CD14-positive monocyte (primary cell): ENCODE measurements at regions not wholly inside any gene's neighbourhood (a gene's known extent, or its start where the extent isn't known, plus 50 kb on each side); places are given as distances from the start of the nearest gene placed in this dataset.
A peak's percentile ranks its signal among the peaks of the same experiment; 100 is the strongest.

Experiments used
- DNase-seq, 3 donors: peaks; one replicate each; pipeline ENCODE4 v3.0.0-alpha.2; 2011 to 2022
- H2AFZ ChIP-seq: 2 replicates; pipeline ENCODE4 v1.6.0; 2012; ENCODE audit warnings: mild to moderate bottlenecking, low read depth, low read length, inconsistent platforms; ENCODE audit not compliant: insufficient read depth, poor library complexity, severe bottlenecking
- H3K27ac ChIP-seq, 2 donors: 1 replicate in 1 of 2; 2 replicates in 1 of 2; pipeline ENCODE4 v1.5.1; 2012 to 2013; ENCODE audit warnings: low read length in 2 of 2, control low read depth in 1 of 2, inconsistent platforms in 1 of 2, low read depth in 1 of 2, mild to moderate bottlenecking in 1 of 2
- H3K27me3 ChIP-seq, 2 donors: one replicate each; pipeline versions ENCODE4 v1.6.0 to v1.6.1; 2011 to 2013; ENCODE audit warnings: low read length in 2 of 2; ENCODE audit not compliant: control insufficient read depth in 2 of 2, insufficient read depth in 2 of 2
- H3K36me3 ChIP-seq, 2 donors: replicated peaks in 1 of 2; 1 replicate in 1 of 2; 2 replicates in 1 of 2; pipeline versions ENCODE4 v1.5.1 to v1.6.1; 2012 to 2013; ENCODE audit warnings: low read length in 2 of 2, control low read depth in 1 of 2, inconsistent platforms in 1 of 2, mild to moderate bottlenecking in 1 of 2; ENCODE audit not compliant: insufficient read depth in 2 of 2, control insufficient read depth in 1 of 2
- H3K4me1 ChIP-seq, 2 donors: 1 replicate in 1 of 2; 2 replicates in 1 of 2; pipeline versions ENCODE4 v1.5.1 to v1.6.1; 2012 to 2013; ENCODE audit warnings: low read length in 2 of 2, control low read depth in 1 of 2, inconsistent platforms in 1 of 2, mild to moderate bottlenecking in 1 of 2, moderate library complexity in 1 of 2; ENCODE audit not compliant: insufficient read depth in 2 of 2, control insufficient read depth in 1 of 2
- H3K4me2 ChIP-seq: replicated peaks from 2 replicates; pipeline ENCODE3; 2012; ENCODE audit warnings: low read length, moderate library complexity, mild to moderate bottlenecking; ENCODE audit not compliant: poor library complexity, severe bottlenecking; ENCODE audit errors: extremely low read depth
- H3K4me3 ChIP-seq, 3 experiments: fragments of 200-600 bp in 1 of 3; sonication (generic) in 1 of 3; replicated peaks in 1 of 3; 1 replicate in 2 of 3; 2 replicates in 1 of 3; pipeline ENCODE4 v1.5.1; 2011 to 2013; ENCODE audit warnings: low read length in 3 of 3, mild to moderate bottlenecking in 3 of 3, control low read depth in 2 of 3, low read depth in 2 of 3, inconsistent platforms in 1 of 3, moderate library complexity in 1 of 3
- H3K79me2 ChIP-seq: 2 replicates; pipeline ENCODE4 v1.6.0; 2012; ENCODE audit warnings: mild to moderate bottlenecking, control low read depth, inconsistent platforms, low read length, moderate library complexity; ENCODE audit not compliant: insufficient read depth
- H3K9ac ChIP-seq: 2 replicates; pipeline ENCODE4 v1.6.0; 2017; ENCODE audit warnings: low read length, mild to moderate bottlenecking; ENCODE audit not compliant: insufficient read depth, poor library complexity, severe bottlenecking
- H3K9me3 ChIP-seq, 2 donors: replicated peaks in 1 of 2; 1 replicate in 1 of 2; 2 replicates in 1 of 2; pipeline versions ENCODE4 v1.5.1 to v1.6.1; 2012 to 2013; ENCODE audit warnings: low read length in 2 of 2, control low read depth in 1 of 2; ENCODE audit not compliant: control insufficient read depth in 1 of 2, insufficient read depth in 1 of 2
- H4K20me1 ChIP-seq: 2 replicates; pipeline ENCODE4 v1.6.0; 2012; ENCODE audit warnings: mild to moderate bottlenecking, low read length, control low read depth, moderate library complexity; ENCODE audit not compliant: insufficient read depth
- H3K27ac Mint-ChIP-seq, 7 donors: one replicate each; pipeline ENCODE4 v1.8.0; 2020; ENCODE audit warnings: mild to moderate bottlenecking in 7 of 7, mixed read lengths in 7 of 7, moderate library complexity in 6 of 7, inconsistent platforms in 2 of 7
- H3K27me3 Mint-ChIP-seq, 3 donors: one replicate each; pipeline ENCODE4 v1.8.0; 2021 to 2022; ENCODE audit warnings: low read depth in 3 of 3, mild to moderate bottlenecking in 3 of 3, mixed read lengths in 3 of 3, moderate library complexity in 3 of 3, inconsistent platforms in 1 of 3
- H3K36me3 Mint-ChIP-seq, 2 donors: one replicate each; pipeline ENCODE4 v1.8.0; 2020; ENCODE audit warnings: mixed read lengths in 2 of 2, inconsistent platforms in 1 of 2, mild to moderate bottlenecking in 1 of 2
- H3K4me1 Mint-ChIP-seq: one replicate; pipeline ENCODE4 v1.8.0; 2020; ENCODE audit warnings: mild to moderate bottlenecking, mixed read lengths
- H3K4me3 Mint-ChIP-seq, 2 donors: one replicate each; pipeline ENCODE4 v1.8.0; 2020; ENCODE audit warnings: mild to moderate bottlenecking in 2 of 2, mixed read lengths in 2 of 2, moderate library complexity in 1 of 2
- H3K9me3 Mint-ChIP-seq, 7 donors: one replicate each; pipeline ENCODE4 v1.8.0; 2020 to 2022; ENCODE audit warnings: mixed read lengths in 7 of 7, mild to moderate bottlenecking in 6 of 7, moderate library complexity in 6 of 7, inconsistent platforms in 2 of 7
- WGBS: methylation state at CpG from one replicate; pipeline ENCODE4 v1.1.5; 2013; ENCODE audit warnings: missing lambda C conversion rate; ENCODE audit not compliant: insufficient coverage; 5-methylcytosine and 5-hydroxymethylcytosine counted together
- intact Hi-C, 2 donors: fragments of 100-400 bp; cut with micrococcal nuclease; formaldehyde crosslinking; loops; one replicate each; pipeline versions ENCODE4 v1.15.0 to v1.15.1; 2023
- TF ChIP-seq, protein P1 (sequence below): fragments of 200-600 bp; IDR thresholded peaks from one replicate; pipeline ENCODE4 v1.8.0; 2022; ENCODE audit warnings: antibody characterized with exemption, mild to moderate bottlenecking

DNA sequence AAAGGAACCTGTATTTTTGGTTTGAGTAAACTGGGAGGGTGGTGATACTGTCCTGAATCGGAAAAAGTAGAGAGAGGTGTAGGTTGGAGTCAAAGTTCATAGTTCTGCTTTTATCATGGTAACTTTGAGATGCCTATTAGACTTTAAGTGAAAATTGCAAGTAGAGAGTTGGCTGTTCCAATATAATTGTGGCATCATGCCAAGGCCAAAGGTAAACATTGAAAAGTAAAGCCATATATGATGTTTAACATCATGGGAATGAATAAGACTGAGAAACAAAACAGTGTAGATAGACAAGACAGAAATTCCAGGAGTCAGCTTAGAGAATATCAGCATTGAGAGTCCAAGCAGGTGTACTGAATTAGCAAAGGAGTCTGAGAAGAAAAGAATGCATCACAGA lies 570.9 kb downstream of the HTR7 start:
- TF ChIP-seq, protein P1, sequence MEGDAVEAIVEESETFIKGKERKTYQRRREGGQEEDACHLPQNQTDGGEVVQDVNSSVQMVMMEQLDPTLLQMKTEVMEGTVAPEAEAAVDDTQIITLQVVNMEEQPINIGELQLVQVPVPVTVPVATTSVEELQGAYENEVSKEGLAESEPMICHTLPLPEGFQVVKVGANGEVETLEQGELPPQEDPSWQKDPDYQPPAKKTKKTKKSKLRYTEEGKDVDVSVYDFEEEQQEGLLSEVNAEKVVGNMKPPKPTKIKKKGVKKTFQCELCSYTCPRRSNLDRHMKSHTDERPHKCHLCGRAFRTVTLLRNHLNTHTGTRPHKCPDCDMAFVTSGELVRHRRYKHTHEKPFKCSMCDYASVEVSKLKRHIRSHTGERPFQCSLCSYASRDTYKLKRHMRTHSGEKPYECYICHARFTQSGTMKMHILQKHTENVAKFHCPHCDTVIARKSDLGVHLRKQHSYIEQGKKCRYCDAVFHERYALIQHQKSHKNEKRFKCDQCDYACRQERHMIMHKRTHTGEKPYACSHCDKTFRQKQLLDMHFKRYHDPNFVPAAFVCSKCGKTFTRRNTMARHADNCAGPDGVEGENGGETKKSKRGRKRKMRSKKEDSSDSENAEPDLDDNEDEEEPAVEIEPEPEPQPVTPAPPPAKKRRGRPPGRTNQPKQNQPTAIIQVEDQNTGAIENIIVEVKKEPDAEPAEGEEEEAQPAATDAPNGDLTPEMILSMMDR = no peak
- Histone ChIP-seq H3K27ac (no peak overlapping the region), H3K4me3 (no peak overlapping the region), H3K4me1 (no peaks in the 10 kb centered on the region), H3K9ac (no peak overlapping the region), H2AFZ (no peak overlapping the region), H3K36me3 (no peaks in the 10 kb centered on the region), H3K4me2 (no peak overlapping the region), H3K27me3 (no peaks in the 10 kb centered on the region), H3K9me3 (no peaks in the 10 kb centered on the region), H4K20me1 (no peaks in the 10 kb centered on the region), H3K79me2 (no peaks in the 10 kb centered on the region)
- no peak overlapping the region for H3K27ac Mint-ChIP-seq
- 100% methylated on average over 1 of the region's 1 CpG for WGBS
- intact Hi-C loops = no loop called here
- no peaks in the 10 kb centered on the region for H3K36me3 Mint-ChIP-seq
- no peak overlapping the region for H3K4me3 Mint-ChIP-seq
- peaks cover 0 to 3% (median 0%) of the 10 kb centered on the region in 7 donors for H3K9me3 Mint-ChIP-seq
- no peak for DNase-seq
- peaks cover 5% of the 10 kb centered on the region for H3K4me1 Mint-ChIP-seq
- H3K27me3 Mint-ChIP-seq = no peaks in the 10 kb centered on the region

DNA sequence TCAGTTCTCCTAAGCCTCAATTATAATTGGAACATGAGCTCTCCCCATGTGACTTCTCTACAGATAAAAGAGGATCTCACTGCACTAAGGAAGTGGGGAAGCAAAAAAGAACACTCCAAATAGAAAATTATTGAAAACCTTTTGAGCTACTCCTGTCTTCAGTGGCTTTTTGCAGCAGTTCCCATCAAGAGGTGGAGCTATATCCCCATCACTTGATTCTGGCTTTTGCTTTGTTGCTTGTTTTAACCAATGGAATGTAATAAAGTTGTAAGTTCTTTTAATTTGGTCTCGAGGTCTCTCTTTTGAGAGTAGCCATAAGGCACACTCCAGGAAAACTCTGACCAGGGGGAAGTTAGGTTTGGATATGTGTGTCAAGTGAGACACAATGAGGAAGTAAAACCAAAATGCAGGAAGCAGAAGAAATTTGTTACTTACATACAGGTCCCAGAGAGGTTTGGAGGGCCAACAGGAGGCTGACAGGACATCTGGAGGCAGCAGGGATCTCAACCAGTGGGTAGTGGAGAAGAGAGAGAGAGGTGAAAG lies 569.4 kb downstream of the HTR7 start:
- Histone ChIP-seq H3K9me3 (no peaks in the 10 kb centered on the region), H3K36me3 (no peaks in the 10 kb centered on the region), H3K27me3 (no peaks in the 10 kb centered on the region), H3K79me2 (no peaks in the 10 kb centered on the region), H3K4me2 (no peak overlapping the region), H2AFZ (no peak overlapping the region), H3K9ac (no peak overlapping the region), H3K27ac (no peak overlapping the region), H3K4me3 (no peak overlapping the region), H3K4me1 (no peaks in the 10 kb centered on the region), H4K20me1 (no peaks in the 10 kb centered on the region)
- Mint-ChIP-seq H3K36me3 (no peaks in the 10 kb centered on the region), H3K27me3 (no peaks in the 10 kb centered on the region), H3K4me1 (peaks cover 5% of the 10 kb centered on the region), H3K4me3 (no peak overlapping the region), H3K27ac (peak overlapping the region in 1 of 7 donors; percentile 11), H3K9me3 (peaks cover 0 to 3% (median 0%) of the 10 kb centered on the region in 7 donors)
- 17% methylated on average over 1 of the region's 1 CpG for WGBS
- no peak for DNase-seq
- TF ChIP-seq, protein P1 = no peak
- intact Hi-C loops = no loop called here
